Putamen (tissue), 1 donor: ENCODE measurements at regions not wholly inside any gene's neighbourhood (a gene's known extent, or its start where the extent isn't known, plus 50 kb on each side); places are given as distances from the start of the nearest gene placed in this dataset.

Experiments
- DNase-seq: peaks from one replicate; pipeline ENCODE4 v3.0.0-alpha.2; 2016; ENCODE audit warnings: low spot score

GRCh38 chr14:95034788-95035187 is 122.5 kb downstream of the DICER1 start:
- no peak for DNase-seq

DNA sequence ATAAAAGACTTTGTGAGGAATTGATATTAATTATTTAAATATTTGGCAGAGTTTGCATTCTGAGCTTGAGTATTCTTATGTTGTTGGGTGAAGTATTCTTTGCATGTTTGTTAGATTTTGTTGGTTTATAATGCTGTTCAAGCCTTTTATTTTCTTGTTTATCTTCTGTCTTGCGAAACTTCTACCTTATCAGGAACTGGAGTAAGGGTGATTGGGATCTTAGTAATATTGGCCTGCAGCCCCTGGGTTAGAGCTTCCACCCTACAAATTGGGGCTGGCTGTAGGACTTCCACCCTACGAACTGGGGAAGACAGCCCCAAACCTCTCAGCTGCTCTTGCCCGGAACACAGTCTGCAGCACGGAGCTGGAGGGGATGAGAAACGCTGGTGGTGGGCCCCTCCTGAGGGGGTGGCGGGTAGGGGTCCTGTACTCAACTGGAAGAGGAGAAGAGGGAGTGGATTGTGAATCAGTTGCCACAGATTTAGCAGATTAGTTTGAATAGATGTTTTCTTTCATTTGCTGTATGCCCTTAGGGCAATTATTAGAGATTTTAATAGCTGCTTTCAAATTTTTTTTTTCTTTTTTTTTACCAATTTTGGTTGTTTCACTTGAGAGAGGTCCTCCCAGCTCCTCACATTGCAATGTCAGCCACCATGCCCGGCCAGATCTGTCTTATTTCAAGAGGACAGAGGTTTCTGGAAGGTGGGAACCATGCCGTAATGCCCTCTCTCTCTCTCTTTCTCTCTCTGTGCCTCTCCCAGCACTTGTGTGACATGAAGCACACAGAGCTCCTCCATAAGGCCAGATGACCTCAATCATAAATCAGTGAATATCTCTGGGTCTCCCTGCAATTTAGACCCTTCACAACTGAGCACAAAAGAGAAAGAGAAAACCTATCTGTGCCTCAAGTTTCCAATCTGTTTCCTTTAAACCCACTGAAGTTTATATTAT is 123.4 kb downstream of the DICER1 start:
- DNase-seq = no peak

GRCh38 chr14:95033031-95033430 is 124.3 kb downstream of the DICER1 start:
- no peak for DNase-seq

- no peak for DNase-seq
Measured at GRCh38 chr14:95026851-95027463, 130.4 kb downstream of the DICER1 start.

- DNase-seq = no peak
Measured at GRCh38 chr14:95025941-95026340, 131.4 kb downstream of the DICER1 start.

DNA sequence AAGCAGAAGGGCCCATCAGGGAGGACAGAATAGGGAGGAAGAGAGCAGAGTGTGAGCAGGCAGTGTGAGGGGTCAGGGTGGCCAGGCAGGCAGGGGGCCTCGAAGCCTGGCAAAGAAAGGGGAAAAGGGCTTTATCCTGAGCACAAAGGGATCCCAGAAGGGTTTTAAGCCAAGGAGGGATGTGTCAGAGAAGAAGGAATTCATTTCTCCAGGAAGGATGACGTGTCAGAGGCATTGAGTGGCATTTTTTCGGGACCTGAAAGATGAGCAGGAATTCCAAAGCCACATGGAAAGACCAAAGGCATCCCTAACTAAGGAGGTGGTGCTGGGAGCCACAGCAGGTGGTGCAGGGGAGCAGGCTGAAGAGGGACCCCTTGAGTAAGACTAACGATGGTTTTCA is 132.1 kb downstream of the DICER1 start:
- DNase-seq = no peak

- no peak for DNase-seq
Measured at GRCh38 chr14:95024380-95024779, 132.9 kb downstream of the DICER1 start.

DNA sequence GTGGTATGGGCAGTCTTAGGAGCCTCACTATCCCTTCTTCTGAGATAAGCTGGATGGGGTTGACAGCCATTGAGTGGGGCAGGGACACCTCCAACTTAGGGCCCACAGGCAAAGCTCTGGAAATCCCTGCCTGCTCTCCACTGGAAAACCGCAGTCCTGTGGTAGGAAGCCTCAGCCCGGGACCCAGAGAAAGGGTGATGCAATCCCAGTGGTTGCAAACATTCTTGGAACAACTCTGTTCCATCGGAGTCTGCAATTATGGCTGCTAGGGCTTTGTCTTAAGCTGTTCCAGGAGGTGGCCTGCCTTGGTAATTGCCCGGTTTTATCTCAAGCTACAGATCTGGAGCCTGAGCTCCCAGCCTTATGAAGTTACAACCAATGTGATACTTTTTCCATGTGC is 133.4 kb downstream of the DICER1 start:
- no peak for DNase-seq

DNA sequence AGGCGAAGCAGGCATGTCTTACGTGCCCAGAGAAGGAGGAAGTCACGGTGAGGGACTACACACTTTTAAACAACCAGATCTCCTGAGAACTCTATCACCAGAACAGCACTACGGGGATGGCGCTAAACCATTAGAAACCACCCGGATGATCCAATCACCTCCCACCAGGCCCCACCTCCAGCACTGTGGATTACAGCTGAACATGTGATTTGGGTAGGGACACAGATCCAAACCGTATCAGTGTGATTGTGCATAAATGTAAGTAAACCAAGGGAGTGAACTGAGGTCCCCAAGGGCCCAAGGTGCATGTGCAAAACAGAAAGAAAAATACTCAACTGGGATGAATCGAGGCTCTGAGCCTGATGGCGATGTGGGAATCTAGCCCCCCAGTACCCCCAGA is 134.2 kb downstream of the DICER1 start:
- no peak for DNase-seq

DNA sequence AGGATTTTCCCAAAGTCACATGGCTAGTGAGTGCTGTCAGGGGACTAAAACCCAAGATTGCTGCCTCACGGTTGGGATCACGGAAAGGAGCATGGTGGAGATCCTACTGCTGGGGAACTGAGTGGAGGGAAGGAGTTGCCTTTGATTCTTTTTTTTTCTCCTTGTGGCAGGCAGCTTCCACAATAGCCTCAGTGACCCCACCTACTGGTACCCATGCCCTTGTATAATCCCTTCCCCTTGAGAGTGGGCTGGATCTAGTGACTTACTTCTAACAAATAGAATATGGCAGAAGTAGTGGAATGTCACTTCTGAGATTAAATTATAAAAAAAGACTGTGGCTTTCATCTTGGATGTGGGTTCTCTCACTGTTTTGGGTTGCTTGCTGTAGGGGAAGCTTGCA is 135.7 kb downstream of the DICER1 start:
- DNase-seq = no peak

DNA sequence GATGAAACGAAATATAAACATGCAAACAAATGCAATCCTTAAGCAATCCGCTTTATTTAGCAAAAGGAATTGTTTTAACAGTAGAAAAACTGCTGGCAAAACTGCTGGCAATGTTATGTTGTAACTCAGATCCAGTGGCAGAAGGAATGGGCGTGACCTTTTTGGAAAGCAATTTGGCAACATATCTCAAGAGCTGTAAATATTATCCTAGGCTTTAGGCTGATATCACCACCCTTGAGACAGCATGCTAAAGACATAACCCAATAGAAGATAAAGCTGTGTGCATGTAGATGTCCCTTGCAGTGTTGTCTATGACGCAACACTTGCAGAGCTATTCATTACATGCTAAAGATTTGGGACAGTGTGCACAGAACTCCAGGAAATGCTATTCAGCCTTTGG is 138.5 kb downstream of the DICER1 start:
- DNase-seq = no peak

DNA sequence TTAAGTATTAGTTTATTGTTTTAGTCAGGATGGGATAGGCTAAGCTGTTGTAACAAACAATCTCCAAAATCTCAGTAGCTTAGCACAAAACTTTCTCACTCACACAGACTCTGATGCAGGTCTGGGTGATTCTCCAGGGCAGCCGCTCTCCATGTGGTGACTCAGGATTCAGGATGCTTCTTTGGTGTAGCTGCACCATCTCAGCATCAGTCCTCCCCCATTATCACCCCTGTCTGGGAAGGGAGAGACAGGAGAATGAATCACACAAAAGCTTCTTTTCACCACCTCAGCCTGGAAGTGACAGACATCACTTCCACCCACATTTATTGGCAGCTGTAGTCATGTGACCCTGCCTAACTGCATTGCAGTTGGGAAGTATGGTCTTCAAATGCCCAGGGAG is 142.3 kb downstream of the DICER1 start:
- no peak for DNase-seq

DNA sequence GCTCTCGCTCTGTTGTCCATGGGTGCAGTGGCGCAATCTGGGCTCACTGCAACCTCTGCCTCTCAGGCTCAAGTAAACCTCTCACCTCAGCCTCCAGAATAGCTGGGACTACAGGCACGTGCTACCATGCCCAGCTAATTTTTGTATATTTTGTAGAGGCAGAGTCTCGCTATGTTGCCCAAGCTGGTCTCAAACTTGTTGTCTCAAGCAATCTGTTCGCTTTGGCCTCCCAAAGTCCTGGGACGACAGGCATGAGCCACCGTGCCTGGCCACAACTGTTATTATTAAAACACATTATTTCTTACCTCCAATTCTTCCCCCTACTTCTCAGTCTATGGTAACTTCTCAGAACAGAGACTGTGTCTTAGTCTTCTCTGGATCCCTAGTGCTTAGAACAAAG is 143.3 kb downstream of the DICER1 start:
- no peak for DNase-seq

DNA sequence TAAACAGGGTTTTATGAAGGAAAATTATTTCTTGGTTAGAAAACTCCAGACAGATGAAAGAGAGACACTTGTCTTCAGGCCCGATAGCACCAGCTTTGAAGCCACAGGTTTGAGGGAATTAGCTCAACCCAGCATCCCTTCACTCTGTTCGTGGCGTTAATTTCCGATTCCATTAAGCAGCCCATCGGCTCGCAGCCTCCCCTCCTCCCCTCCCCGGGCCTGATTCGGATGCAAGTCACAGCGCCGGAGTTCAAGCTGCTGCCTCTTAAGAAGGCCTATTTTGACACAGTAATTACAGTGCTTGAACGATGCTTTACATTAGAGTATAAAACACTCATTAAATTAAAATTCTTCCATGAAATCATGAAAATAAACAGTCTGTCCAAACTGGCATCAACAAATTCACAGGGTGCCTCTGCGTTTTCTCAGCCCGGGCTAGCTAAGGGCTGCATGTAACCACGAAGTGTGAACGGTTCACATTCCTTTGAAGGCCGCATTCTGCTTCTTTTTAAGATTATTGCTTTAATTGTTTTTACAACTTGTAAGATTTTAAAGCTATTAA is 145.8 kb downstream of the DICER1 start:
- no peak for DNase-seq

- DNase-seq = no peak
Measured at GRCh38 chr14:95008445-95009217, 148.7 kb downstream of the DICER1 start.

- DNase-seq = no peak
Measured at GRCh38 chr14:95007921-95008320, 149.4 kb downstream of the DICER1 start.

- DNase-seq = no peak
Measured at GRCh38 chr14:95006479-95006878, 150.8 kb downstream of the DICER1 start.

GRCh38 chr14:95006051-95006450 is 151.3 kb downstream of the DICER1 start:
- no peak for DNase-seq

- no peak for DNase-seq
Measured at GRCh38 chr14:95003099-95003960, 154.0 kb downstream of the DICER1 start.

- no peak for DNase-seq
Measured at GRCh38 chr14:94998685-94999084, 158.6 kb downstream of the DICER1 start.

DNA sequence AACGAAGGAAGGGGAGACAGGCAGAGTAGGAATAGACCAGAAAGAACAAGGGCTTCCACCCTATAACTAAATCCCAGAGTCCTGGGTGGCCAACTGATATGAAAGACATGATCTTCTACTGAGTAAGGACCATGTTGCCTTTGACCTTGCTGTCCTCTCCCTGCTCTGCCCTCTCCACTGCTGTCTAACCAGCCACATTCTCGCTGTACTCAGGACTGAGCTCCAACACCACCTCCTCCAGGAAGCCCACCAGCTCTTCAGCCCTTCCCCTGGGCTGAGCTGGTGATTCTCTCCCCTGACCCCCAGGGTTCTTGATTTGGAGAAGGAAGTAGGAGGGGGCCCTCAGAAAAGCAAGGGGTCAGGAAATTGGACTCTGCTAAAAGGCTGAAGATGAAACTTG is 159.2 kb downstream of the DICER1 start:
- DNase-seq = no peak
